WTC11 (cell line): ENCODE measurements at regions not wholly inside any gene's neighbourhood (a gene's known extent, or its start where the extent isn't known, plus 50 kb on each side); places are given as distances from the start of the nearest gene placed in this dataset.

Experiments used
- FOXK1 ChIP-seq: sonication (generic); formaldehyde crosslinking; IDR thresholded peaks from 2 replicates; pipeline ENCODE4 v1.8.0; 2022; ENCODE audit warnings: mild to moderate bottlenecking, moderate library complexity, missing genetic modification reagents
- KAT7 ChIP-seq: sonication (generic); formaldehyde crosslinking; IDR thresholded peaks from 2 replicates; pipeline ENCODE4 v1.8.1; 2023; ENCODE audit warnings: missing genetic modification reagents, mild to moderate bottlenecking, borderline replicate concordance
- NR2C2 ChIP-seq: sonication (generic); formaldehyde crosslinking; IDR thresholded peaks from 2 replicates; pipeline ENCODE4 v1.8.0; 2022; ENCODE audit warnings: mild to moderate bottlenecking, missing genetic modification reagents
- OVOL2 ChIP-seq: fragments of 250-450 bp; sonication (Bioruptor Pico); IDR thresholded peaks from 2 replicates; pipeline ENCODE4 v1.9.0; 2021; ENCODE audit warnings: mild to moderate bottlenecking, borderline replicate concordance
- TF ChIP-seq, protein P1 (sequence below): fragments of 200-600 bp; IDR thresholded peaks from 2 replicates; pipeline ENCODE4 v1.8.0; 2022; ENCODE audit warnings: antibody characterized with exemption
- TF ChIP-seq, protein P2 (sequence below): sonication (generic); formaldehyde crosslinking; IDR thresholded peaks from 2 replicates; pipeline ENCODE4 v1.8.1; 2022; ENCODE audit warnings: low read depth, missing genetic modification reagents, borderline replicate concordance
- TF ChIP-seq, protein P3 (sequence below): sonication (generic); formaldehyde crosslinking; IDR thresholded peaks from 2 replicates; pipeline ENCODE4 v1.8.1; 2023; ENCODE audit warnings: mild to moderate bottlenecking, missing genetic modification reagents
- TF ChIP-seq, protein P4 (sequence below): sonication (generic); formaldehyde crosslinking; IDR thresholded peaks from 2 replicates; pipeline ENCODE4 v1.8.0; 2022; ENCODE audit warnings: mild to moderate bottlenecking, missing genetic modification reagents
- TF ChIP-seq, protein P5 (sequence below): sonication (generic); formaldehyde crosslinking; conservative IDR thresholded peaks from 2 replicates; pipeline ENCODE4 v1.8.1; 2022; ENCODE audit warnings: mild to moderate bottlenecking, missing genetic modification reagents
- TF ChIP-seq, protein P6 (sequence below): sonication (generic); formaldehyde crosslinking; IDR thresholded peaks from 2 replicates; pipeline ENCODE4 v1.8.1; 2023; ENCODE audit warnings: mild to moderate bottlenecking, missing genetic modification reagents, borderline replicate concordance
- TF ChIP-seq, protein P7 (sequence below): sonication (generic); formaldehyde crosslinking; IDR thresholded peaks from 2 replicates; pipeline ENCODE4 v1.8.1; 2023; ENCODE audit warnings: mild to moderate bottlenecking, missing genetic modification reagents

DNA sequence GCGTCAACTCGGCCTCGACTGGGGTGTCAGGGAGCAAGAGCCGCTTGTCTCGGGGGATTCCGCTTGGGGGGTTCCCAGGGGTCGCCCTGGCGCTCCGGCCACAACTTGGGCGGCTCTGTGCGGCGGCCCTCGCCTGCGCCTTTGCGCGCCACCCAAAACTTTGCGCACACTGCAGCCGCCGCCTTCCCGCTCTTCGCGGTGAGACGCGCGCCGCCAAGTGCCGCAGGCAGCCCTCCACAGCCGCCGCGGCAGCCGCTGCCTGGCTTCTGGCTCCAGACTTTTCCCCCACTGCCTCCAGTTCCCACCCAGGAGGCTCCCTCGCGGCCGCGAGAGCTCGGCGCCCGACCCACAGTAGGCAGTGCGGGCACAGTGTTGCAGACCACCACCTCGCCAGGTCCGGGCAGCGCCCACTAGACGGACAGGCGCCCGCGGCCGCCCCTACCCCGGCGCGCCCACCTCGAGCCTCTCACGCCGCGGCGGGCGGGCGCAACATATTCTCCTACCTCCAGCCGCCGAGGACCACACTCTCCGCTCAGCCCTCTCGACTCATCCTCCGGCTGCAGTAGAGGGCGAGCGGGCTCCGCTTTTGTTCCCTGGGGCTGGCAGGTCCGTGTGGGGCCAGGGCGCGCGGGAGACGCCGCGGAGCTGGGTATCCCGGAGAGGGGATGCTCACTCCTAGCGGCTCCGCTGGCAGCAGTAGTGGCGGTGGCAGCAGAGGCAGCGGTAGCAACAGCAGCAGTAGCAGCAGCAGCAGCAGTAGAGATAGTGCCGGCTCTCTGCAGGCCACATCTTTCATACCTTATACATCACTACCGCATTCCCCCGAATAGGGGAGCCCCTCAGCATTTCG, 296.6 kb downstream of the OMA1 start:
- TF ChIP-seq, protein P1, sequence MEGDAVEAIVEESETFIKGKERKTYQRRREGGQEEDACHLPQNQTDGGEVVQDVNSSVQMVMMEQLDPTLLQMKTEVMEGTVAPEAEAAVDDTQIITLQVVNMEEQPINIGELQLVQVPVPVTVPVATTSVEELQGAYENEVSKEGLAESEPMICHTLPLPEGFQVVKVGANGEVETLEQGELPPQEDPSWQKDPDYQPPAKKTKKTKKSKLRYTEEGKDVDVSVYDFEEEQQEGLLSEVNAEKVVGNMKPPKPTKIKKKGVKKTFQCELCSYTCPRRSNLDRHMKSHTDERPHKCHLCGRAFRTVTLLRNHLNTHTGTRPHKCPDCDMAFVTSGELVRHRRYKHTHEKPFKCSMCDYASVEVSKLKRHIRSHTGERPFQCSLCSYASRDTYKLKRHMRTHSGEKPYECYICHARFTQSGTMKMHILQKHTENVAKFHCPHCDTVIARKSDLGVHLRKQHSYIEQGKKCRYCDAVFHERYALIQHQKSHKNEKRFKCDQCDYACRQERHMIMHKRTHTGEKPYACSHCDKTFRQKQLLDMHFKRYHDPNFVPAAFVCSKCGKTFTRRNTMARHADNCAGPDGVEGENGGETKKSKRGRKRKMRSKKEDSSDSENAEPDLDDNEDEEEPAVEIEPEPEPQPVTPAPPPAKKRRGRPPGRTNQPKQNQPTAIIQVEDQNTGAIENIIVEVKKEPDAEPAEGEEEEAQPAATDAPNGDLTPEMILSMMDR: no peak
- TF ChIP-seq, protein P2, sequence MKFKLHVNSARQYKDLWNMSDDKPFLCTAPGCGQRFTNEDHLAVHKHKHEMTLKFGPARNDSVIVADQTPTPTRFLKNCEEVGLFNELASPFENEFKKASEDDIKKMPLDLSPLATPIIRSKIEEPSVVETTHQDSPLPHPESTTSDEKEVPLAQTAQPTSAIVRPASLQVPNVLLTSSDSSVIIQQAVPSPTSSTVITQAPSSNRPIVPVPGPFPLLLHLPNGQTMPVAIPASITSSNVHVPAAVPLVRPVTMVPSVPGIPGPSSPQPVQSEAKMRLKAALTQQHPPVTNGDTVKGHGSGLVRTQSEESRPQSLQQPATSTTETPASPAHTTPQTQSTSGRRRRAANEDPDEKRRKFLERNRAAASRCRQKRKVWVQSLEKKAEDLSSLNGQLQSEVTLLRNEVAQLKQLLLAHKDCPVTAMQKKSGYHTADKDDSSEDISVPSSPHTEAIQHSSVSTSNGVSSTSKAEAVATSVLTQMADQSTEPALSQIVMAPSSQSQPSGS (CRISPR knock-in tag): no peak
- TF ChIP-seq, protein P3, sequence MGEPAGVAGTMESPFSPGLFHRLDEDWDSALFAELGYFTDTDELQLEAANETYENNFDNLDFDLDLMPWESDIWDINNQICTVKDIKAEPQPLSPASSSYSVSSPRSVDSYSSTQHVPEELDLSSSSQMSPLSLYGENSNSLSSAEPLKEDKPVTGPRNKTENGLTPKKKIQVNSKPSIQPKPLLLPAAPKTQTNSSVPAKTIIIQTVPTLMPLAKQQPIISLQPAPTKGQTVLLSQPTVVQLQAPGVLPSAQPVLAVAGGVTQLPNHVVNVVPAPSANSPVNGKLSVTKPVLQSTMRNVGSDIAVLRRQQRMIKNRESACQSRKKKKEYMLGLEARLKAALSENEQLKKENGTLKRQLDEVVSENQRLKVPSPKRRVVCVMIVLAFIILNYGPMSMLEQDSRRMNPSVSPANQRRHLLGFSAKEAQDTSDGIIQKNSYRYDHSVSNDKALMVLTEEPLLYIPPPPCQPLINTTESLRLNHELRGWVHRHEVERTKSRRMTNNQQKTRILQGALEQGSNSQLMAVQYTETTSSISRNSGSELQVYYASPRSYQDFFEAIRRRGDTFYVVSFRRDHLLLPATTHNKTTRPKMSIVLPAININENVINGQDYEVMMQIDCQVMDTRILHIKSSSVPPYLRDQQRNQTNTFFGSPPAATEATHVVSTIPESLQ (CRISPR knock-in tag): no peak
- TF ChIP-seq, protein P4, sequence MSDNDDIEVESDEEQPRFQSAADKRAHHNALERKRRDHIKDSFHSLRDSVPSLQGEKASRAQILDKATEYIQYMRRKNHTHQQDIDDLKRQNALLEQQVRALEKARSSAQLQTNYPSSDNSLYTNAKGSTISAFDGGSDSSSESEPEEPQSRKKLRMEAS (CRISPR knock-in tag): peak; percentile 67; the same call in 1 of the 2 replicates
- no peak for TF ChIP-seq OVOL2 (CRISPR knock-in tag)
- no peak for TF ChIP-seq FOXK1 (CRISPR knock-in tag)
- TF ChIP-seq, protein P5, sequence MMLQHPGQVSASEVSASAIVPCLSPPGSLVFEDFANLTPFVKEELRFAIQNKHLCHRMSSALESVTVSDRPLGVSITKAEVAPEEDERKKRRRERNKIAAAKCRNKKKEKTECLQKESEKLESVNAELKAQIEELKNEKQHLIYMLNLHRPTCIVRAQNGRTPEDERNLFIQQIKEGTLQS: no peak
- TF ChIP-seq NR2C2 (CRISPR knock-in tag): no peak
- TF ChIP-seq KAT7 (CRISPR knock-in tag): peak; percentile 89
- TF ChIP-seq, protein P6, sequence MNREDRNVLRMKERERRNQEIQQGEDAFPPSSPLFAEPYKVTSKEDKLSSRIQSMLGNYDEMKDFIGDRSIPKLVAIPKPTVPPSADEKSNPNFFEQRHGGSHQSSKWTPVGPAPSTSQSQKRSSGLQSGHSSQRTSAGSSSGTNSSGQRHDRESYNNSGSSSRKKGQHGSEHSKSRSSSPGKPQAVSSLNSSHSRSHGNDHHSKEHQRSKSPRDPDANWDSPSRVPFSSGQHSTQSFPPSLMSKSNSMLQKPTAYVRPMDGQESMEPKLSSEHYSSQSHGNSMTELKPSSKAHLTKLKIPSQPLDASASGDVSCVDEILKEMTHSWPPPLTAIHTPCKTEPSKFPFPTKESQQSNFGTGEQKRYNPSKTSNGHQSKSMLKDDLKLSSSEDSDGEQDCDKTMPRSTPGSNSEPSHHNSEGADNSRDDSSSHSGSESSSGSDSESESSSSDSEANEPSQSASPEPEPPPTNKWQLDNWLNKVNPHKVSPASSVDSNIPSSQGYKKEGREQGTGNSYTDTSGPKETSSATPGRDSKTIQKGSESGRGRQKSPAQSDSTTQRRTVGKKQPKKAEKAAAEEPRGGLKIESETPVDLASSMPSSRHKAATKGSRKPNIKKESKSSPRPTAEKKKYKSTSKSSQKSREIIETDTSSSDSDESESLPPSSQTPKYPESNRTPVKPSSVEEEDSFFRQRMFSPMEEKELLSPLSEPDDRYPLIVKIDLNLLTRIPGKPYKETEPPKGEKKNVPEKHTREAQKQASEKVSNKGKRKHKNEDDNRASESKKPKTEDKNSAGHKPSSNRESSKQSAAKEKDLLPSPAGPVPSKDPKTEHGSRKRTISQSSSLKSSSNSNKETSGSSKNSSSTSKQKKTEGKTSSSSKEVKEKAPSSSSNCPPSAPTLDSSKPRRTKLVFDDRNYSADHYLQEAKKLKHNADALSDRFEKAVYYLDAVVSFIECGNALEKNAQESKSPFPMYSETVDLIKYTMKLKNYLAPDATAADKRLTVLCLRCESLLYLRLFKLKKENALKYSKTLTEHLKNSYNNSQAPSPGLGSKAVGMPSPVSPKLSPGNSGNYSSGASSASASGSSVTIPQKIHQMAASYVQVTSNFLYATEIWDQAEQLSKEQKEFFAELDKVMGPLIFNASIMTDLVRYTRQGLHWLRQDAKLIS (CRISPR knock-in tag): no peak
- TF ChIP-seq, protein P7, sequence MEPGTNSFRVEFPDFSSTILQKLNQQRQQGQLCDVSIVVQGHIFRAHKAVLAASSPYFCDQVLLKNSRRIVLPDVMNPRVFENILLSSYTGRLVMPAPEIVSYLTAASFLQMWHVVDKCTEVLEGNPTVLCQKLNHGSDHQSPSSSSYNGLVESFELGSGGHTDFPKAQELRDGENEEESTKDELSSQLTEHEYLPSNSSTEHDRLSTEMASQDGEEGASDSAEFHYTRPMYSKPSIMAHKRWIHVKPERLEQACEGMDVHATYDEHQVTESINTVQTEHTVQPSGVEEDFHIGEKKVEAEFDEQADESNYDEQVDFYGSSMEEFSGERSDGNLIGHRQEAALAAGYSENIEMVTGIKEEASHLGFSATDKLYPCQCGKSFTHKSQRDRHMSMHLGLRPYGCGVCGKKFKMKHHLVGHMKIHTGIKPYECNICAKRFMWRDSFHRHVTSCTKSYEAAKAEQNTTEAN (CRISPR knock-in tag): 0 out of 2 replicates have a peak, but pooled peaks have one; percentile 63
